Suprapubic skin (tissue), 4 donors: ENCODE measurements at regions not wholly inside any gene's neighbourhood (a gene's known extent, or its start where the extent isn't known, plus 50 kb on each side); places are given as distances from the start of the nearest gene placed in this dataset.

Experiments used
- DNase-seq, 2 donors: peaks; one replicate each; pipeline ENCODE4 v3.0.0-alpha.2; 2019; ENCODE audit warnings: low spot score in 2 of 2
- H3K27ac ChIP-seq: fragments of 200-600 bp; sonication (generic); one replicate; pipeline ENCODE4 v1.5.1; 2019
- H3K27me3 ChIP-seq: fragments of 200-600 bp; sonication (generic); one replicate; pipeline ENCODE4 v1.5.1; 2019
- H3K36me3 ChIP-seq: fragments of 200-600 bp; sonication (generic); one replicate; pipeline ENCODE4 v1.5.1; 2019
- H3K4me1 ChIP-seq: fragments of 200-600 bp; sonication (generic); one replicate; pipeline ENCODE4 v1.5.1; 2019
- H3K4me3 ChIP-seq: fragments of 200-600 bp; sonication (generic); one replicate; pipeline ENCODE4 v1.5.1; 2019; ENCODE audit warnings: mild to moderate bottlenecking
- H3K9me3 ChIP-seq: fragments of 200-600 bp; sonication (generic); one replicate; pipeline ENCODE4 v1.5.1; 2019
- EP300 ChIP-seq: sonication (generic); formaldehyde crosslinking; IDR thresholded peaks from one replicate; pipeline ENCODE4 v1.6.1; 2017; ENCODE audit warnings: antibody characterized with exemption
- POLR2A ChIP-seq, 2 donors: fragments of 450-650 bp; IDR thresholded peaks; one replicate each; pipeline ENCODE4 v1.6.1; 2017; ENCODE audit warnings: antibody characterized with exemption in 2 of 2, mild to moderate bottlenecking in 2 of 2, moderate library complexity in 2 of 2
- POLR2AphosphoS5 ChIP-seq, 3 donors: sonication (generic); formaldehyde crosslinking; IDR thresholded peaks; one replicate each; pipeline ENCODE4 v1.6.1; 2017; ENCODE audit warnings: antibody characterized with exemption in 3 of 3
- WGBS: methylation state at CpG from one replicate; pipeline ENCODE4 v1.1.5; 2018; 5-methylcytosine and 5-hydroxymethylcytosine counted together
- TF ChIP-seq, protein P1 (sequence below), 2 donors: fragments of 200-600 bp in 1 of 2; fragments of 450-650 bp in 1 of 2; sonication (generic) in 1 of 2; IDR thresholded peaks; one replicate each; pipeline ENCODE4 v1.5.1; 2016 to 2019; ENCODE audit warnings: antibody characterized with exemption in 2 of 2, mild to moderate bottlenecking in 1 of 2, moderate library complexity in 1 of 2

DNA sequence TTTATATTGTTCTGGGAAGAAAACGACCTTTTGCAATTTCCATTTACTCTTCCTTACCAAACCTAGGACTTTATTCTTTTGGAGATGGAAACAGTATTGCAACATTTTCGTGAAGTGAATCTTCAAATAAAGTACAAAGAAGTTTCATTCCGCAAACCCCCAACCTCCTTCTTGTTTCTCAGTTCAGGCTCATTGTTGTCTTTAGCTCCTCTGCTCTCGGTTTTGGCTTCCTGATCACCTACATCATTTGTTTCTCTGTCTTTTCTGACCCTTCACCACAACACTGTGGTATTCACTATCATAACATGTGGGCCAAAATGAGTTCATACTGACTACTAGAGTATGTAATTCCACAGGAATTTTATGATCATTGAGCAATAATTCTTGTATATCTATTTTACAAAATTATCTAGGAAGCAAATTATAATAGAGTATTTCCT lies 266.8 kb downstream of the ADAMTS20 start:
- Histone ChIP-seq H3K4me3 (no peak overlapping the region), H3K9me3 (no peaks in the 10 kb centered on the region), H3K36me3 (no peaks in the 10 kb centered on the region), H3K4me1 (peaks cover 8% of the 10 kb centered on the region), H3K27ac (peak overlapping the region; percentile 35), H3K27me3 (no peaks in the 10 kb centered on the region)
- 34% methylated on average over 4 of the region's 4 CpGs for WGBS
- no peak for DNase-seq
- TF ChIP-seq EP300 (no peak), POLR2AphosphoS5 (IDR thresholded peaks at IDR 0.05) (no peak), POLR2A (IDR thresholded peaks at IDR 0.05) (no peak)
- TF ChIP-seq, protein P1, sequence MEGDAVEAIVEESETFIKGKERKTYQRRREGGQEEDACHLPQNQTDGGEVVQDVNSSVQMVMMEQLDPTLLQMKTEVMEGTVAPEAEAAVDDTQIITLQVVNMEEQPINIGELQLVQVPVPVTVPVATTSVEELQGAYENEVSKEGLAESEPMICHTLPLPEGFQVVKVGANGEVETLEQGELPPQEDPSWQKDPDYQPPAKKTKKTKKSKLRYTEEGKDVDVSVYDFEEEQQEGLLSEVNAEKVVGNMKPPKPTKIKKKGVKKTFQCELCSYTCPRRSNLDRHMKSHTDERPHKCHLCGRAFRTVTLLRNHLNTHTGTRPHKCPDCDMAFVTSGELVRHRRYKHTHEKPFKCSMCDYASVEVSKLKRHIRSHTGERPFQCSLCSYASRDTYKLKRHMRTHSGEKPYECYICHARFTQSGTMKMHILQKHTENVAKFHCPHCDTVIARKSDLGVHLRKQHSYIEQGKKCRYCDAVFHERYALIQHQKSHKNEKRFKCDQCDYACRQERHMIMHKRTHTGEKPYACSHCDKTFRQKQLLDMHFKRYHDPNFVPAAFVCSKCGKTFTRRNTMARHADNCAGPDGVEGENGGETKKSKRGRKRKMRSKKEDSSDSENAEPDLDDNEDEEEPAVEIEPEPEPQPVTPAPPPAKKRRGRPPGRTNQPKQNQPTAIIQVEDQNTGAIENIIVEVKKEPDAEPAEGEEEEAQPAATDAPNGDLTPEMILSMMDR (IDR thresholded peaks at IDR 0.05), result no peak

DNA sequence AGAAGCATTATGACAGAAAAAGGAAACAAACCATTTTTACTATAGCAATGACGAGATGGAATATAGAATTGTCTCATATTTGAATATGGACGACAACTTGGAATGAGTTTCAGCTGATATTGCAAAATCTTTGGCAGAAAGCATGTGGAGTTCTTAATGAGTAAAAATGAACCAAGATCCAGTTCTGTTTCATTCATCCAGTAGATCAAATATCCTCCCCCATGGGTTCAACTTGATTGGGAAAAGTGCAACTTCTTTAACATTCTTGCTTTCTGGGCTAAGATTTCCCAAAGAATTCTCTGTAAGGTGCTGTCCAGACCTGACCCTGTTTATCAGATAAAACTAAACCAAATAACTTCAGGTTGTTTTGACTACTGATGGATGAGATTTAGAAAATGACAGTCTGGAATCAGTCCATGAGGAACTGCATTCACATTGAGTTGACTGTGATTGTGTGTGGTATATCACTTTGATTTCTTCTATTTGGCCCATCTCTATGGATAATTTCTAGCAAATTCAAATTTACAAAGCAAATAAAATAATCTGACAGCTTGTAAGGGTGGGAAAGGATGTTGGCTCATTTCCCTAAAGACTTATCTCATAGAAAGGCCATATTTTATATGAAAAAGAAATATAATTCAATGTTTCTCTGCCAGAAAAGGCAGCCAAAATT lies 267.4 kb downstream of the ADAMTS20 start:
- TF ChIP-seq POLR2A (IDR thresholded peaks at IDR 0.05) (no peak), EP300 (no peak), POLR2AphosphoS5 (IDR thresholded peaks at IDR 0.05) (no peak)
- TF ChIP-seq, protein P1 (IDR thresholded peaks at IDR 0.05), result no peak
- H3K4me3 ChIP-seq, result no peak overlapping the region
- no peaks in the 10 kb centered on the region for H3K27me3 ChIP-seq
- peaks cover 7% of the 10 kb centered on the region for H3K4me1 ChIP-seq
- peak overlapping the region; percentile 35 for H3K27ac ChIP-seq
- H3K36me3 ChIP-seq, result no peaks in the 10 kb centered on the region
- 34% methylated on average over 2 of the region's 2 CpGs for WGBS
- H3K9me3 ChIP-seq, result no peaks in the 10 kb centered on the region
- no peak for DNase-seq

DNA sequence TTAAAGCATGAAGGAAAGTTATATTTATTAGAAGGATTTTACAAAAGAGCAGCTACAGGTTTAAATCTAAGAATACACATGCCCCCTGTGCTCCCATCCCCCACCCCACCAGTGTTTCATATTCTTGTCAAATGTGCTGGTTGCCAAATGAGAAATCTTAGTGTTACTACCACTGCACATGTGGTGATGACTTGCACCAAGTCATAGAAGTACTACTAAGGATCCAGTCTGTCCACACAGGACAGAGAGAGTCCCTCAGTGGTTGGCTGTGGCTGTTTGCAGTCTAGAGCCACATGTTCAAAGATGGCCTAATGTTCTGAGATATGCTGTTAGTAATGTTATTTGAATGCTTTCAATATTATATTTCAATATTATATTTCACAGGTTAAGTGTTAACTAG lies 268.8 kb downstream of the ADAMTS20 start:
- Histone ChIP-seq H3K36me3 (no peaks in the 10 kb centered on the region), H3K4me3 (no peak overlapping the region), H3K9me3 (no peaks in the 10 kb centered on the region), H3K27me3 (no peaks in the 10 kb centered on the region), H3K27ac (no peak overlapping the region), H3K4me1 (no peaks in the 10 kb centered on the region)
- TF ChIP-seq POLR2A (IDR thresholded peaks at IDR 0.05) (no peak), POLR2AphosphoS5 (IDR thresholded peaks at IDR 0.05) (no peak), EP300 (no peak)
- TF ChIP-seq, protein P1 (IDR thresholded peaks at IDR 0.05), result no peak
- DNase-seq, result no peak

DNA sequence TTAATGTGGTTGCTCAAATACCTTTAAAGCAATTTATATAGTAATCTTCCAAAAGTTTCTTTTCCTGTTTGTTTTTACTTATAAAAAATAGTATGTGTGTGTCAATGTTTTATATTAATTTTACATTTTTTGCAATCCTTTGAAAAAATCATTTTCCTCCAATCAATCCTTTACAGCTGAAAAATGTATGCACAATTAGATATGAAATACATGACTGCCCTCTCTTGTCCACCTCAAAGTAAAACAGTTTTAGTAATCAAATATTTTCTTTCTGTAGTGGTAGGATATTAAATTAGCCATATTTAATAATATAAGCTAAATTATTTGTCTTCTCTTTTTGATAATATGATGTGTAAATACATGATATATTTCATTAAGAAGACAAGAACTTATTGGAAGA lies 269.9 kb downstream of the ADAMTS20 start:
- TF ChIP-seq, protein P1 (IDR thresholded peaks at IDR 0.05), result peak in 1 of 2 donors; percentile 9
- no peak for TF ChIP-seq POLR2A (IDR thresholded peaks at IDR 0.05)
- no peak for TF ChIP-seq POLR2AphosphoS5 (IDR thresholded peaks at IDR 0.05)
- TF ChIP-seq EP300, result no peak
- Histone ChIP-seq H3K4me1 (no peaks in the 10 kb centered on the region), H3K27me3 (no peaks in the 10 kb centered on the region), H3K9me3 (no peaks in the 10 kb centered on the region), H3K4me3 (no peak overlapping the region), H3K27ac (no peak overlapping the region), H3K36me3 (no peaks in the 10 kb centered on the region)
- no peak for DNase-seq

DNA sequence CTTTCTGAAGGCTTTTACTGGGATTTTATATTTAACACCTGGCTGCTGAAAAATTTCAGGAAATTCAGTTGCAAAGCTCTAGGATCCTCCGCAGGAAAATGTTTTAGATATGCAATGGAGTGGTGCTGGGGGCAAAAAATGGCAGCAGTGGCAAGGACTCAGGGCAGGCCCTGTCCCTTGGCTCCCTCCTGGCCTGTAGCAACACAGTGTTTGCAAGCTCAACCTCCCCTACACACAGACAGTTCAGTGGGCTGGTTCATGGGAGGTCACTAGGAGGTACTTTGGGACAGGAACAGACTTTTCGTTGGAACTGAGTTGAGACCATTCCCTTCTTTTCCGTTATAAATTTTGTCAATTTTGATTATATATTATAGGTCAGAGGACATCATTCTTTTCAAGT lies 270.4 kb downstream of the ADAMTS20 start:
- no peaks in the 10 kb centered on the region for H3K9me3 ChIP-seq
- 70% methylated on average over 3 of the region's 3 CpGs for WGBS
- no peaks in the 10 kb centered on the region for H3K36me3 ChIP-seq
- no peak overlapping the region for H3K4me3 ChIP-seq
- no peak for DNase-seq
- no peak overlapping the region for H3K27ac ChIP-seq
- no peak for TF ChIP-seq EP300
- no peak for TF ChIP-seq POLR2A (IDR thresholded peaks at IDR 0.05)
- TF ChIP-seq, protein P1 (IDR thresholded peaks at IDR 0.05), result no peak
- no peak for TF ChIP-seq POLR2AphosphoS5 (IDR thresholded peaks at IDR 0.05)
- H3K4me1 ChIP-seq, result no peaks in the 10 kb centered on the region
- H3K27me3 ChIP-seq, result no peaks in the 10 kb centered on the region
